Lung (tissue), 11 donors: ENCODE measurements at regions not wholly inside any gene's neighbourhood (a gene's known extent, or its start where the extent isn't known, plus 50 kb on each side); places are given as distances from the start of the nearest gene placed in this dataset.
A peak's percentile ranks its signal among the peaks of the same experiment; 100 is the strongest.

Experiments
- ATAC-seq: fragments of 200-7000 bp; cut with Tn5 transposase; one replicate; pipeline ENCODE4 v1.9.1; 2020; ENCODE audit warnings: moderate number of reproducible peaks; ENCODE audit not compliant: insufficient read depth, low FRiP score
- DNase-seq, 3 donors: peaks; one replicate each; pipeline ENCODE4 v3.0.0-alpha.2; 2013 to 2017
- H3K27ac ChIP-seq, 2 donors: one replicate each; pipeline ENCODE4 v1.5.1; 2013; ENCODE audit warnings: mild to moderate bottlenecking in 2 of 2, moderate library complexity in 2 of 2, control low read depth in 1 of 2, inconsistent platforms in 1 of 2, low read depth in 1 of 2, low read length in 1 of 2
- H3K27me3 ChIP-seq, 3 donors: one replicate each; pipeline ENCODE4 v1.5.1; 2013; ENCODE audit warnings: low read length in 2 of 3; ENCODE audit not compliant: control insufficient read depth in 3 of 3, insufficient read depth in 3 of 3
- H3K36me3 ChIP-seq, 4 donors: one replicate each; pipeline ENCODE4 v1.5.1; 2013; ENCODE audit warnings: low read length in 4 of 4, mild to moderate bottlenecking in 1 of 4, moderate library complexity in 1 of 4; ENCODE audit not compliant: control insufficient read depth in 4 of 4, insufficient read depth in 4 of 4
- H3K4me1 ChIP-seq, 5 donors: one replicate each; pipeline ENCODE4 v1.5.1; 2013; ENCODE audit warnings: low read length in 5 of 5, mild to moderate bottlenecking in 2 of 5, moderate library complexity in 1 of 5; ENCODE audit not compliant: control insufficient read depth in 5 of 5, insufficient read depth in 5 of 5
- H3K4me3 ChIP-seq: one replicate; pipeline ENCODE4 v1.5.1; 2013; ENCODE audit warnings: mild to moderate bottlenecking, control low read depth, moderate library complexity
- H3K9ac ChIP-seq, 2 donors: one replicate each; pipeline ENCODE4 v1.5.1; 2013; ENCODE audit warnings: low read length in 2 of 2, control low read depth in 1 of 2; ENCODE audit not compliant: insufficient read depth in 1 of 2
- H3K9me3 ChIP-seq, 4 donors: one replicate each; pipeline ENCODE4 v1.5.1; 2013; ENCODE audit warnings: low read length in 3 of 4, mild to moderate bottlenecking in 1 of 4, moderate library complexity in 1 of 4; ENCODE audit not compliant: control insufficient read depth in 4 of 4, insufficient read depth in 3 of 4
- WGBS, 2 donors: extraction: QIAGEN DNeasy Blood & Tissue Kit; methylation state at CpG; one replicate each; pipeline ENCODE4 v1.1.7; 2013; 5-methylcytosine and 5-hydroxymethylcytosine counted together
- TF ChIP-seq, protein P1 (sequence below): IDR thresholded peaks from 2 replicates; pipeline ENCODE4 v1.5.1; 2012; ENCODE audit warnings: mild to moderate bottlenecking; ENCODE audit errors: control extremely low read depth, extremely low read depth
- donor health status: control.
- donor health status: control.
- donor health status: Bipolar disorder and iron deficiency.
- donor health status: healthy.
- donor health status: DM: yes; HTN: yes; CAD: no.

DNA sequence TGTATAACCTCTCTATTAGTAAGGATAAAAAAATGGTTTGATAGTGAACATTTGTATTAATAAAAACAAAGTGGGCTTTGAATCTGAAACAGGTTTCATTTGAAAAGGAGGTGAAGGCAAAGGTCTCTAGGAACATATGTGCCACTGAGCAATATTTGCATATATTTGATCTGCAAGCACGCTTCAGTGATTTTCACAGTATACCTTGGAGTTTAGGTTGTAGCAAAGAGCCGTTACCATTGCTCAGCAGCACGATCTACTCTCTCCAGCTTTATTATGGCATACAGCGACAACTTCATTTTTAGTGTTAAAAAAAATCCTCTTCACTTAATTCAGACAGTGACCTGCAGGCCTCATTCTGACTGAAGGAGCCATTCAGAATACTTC, 75.8 kb upstream of the ZEB2 start:
- H3K27ac ChIP-seq, result peak overlapping the region; percentile 20 to 21
- peaks cover 0 to 12% (median 0%) of the 10 kb centered on the region in 5 donors for H3K4me1 ChIP-seq
- H3K4me3 ChIP-seq, result no peak overlapping the region
- ATAC-seq, result no peak
- WGBS, 2 donors, result 81 to 86% methylated on average over 4 of the region's 4 CpGs
- TF ChIP-seq, protein P1, sequence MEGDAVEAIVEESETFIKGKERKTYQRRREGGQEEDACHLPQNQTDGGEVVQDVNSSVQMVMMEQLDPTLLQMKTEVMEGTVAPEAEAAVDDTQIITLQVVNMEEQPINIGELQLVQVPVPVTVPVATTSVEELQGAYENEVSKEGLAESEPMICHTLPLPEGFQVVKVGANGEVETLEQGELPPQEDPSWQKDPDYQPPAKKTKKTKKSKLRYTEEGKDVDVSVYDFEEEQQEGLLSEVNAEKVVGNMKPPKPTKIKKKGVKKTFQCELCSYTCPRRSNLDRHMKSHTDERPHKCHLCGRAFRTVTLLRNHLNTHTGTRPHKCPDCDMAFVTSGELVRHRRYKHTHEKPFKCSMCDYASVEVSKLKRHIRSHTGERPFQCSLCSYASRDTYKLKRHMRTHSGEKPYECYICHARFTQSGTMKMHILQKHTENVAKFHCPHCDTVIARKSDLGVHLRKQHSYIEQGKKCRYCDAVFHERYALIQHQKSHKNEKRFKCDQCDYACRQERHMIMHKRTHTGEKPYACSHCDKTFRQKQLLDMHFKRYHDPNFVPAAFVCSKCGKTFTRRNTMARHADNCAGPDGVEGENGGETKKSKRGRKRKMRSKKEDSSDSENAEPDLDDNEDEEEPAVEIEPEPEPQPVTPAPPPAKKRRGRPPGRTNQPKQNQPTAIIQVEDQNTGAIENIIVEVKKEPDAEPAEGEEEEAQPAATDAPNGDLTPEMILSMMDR, result no peak
- no peak overlapping the region for H3K9ac ChIP-seq
- no peak for DNase-seq
- H3K27me3 ChIP-seq, result no peaks in the 10 kb centered on the region
- H3K36me3 ChIP-seq, result no peaks in the 10 kb centered on the region
- no peaks in the 10 kb centered on the region for H3K9me3 ChIP-seq

DNA sequence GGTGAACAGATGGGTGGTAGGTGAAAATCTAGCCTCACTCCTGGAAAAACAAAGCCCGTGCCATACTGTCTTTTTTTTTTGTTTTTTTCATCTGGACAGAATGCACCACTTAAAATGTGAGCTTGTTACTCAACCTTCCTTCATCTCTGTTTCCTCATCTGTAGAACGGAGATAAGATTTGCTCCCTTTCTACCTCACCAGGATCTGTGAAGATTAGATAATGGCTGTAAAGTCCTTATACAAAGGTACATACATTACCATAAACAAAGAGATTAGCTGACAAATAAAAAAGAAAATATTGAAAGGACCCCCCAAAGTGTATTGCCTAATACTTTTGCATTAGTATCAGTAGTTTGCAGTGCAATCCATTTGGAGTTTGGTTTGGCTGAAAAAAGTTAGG, 75.4 kb upstream of the ZEB2 start:
- no peaks in the 10 kb centered on the region for H3K9me3 ChIP-seq
- ATAC-seq (no peak), DNase-seq (no peak)
- H3K9ac ChIP-seq, result no peak overlapping the region
- TF ChIP-seq, protein P1, result no peak
- H3K27ac ChIP-seq, result no peak overlapping the region
- WGBS, 2 donors, result 31 to 77% methylated on average over 2 of the region's 2 CpGs
- H3K4me1 ChIP-seq, result peaks cover 0 to 12% (median 0%) of the 10 kb centered on the region in 5 donors
- H3K4me3 ChIP-seq, result no peak overlapping the region
- no peaks in the 10 kb centered on the region for H3K27me3 ChIP-seq
- H3K36me3 ChIP-seq, result no peaks in the 10 kb centered on the region

DNA sequence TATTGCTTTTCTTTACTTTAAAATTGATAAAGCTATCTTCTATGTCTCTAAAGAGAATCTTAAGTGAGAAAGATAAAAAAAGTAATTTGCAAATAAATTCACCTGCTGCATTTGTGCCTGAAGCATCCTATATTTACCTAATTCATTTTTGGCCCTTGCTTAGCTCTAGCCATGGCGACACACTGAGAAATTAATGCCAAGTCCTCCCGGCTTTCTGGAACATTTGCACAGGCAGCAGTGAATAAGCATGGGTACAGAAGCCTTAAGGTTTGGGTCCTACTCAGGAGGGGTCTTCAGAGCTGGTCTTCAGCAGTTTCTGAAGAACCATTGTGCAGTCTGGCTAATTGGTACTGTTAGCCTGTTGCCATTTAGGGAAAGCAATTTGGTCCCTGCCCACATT, 73.9 kb upstream of the ZEB2 start:
- H3K36me3 ChIP-seq, result no peaks in the 10 kb centered on the region
- H3K9me3 ChIP-seq, result peaks cover 0 to 2% (median 0%) of the 10 kb centered on the region in 4 donors
- TF ChIP-seq, protein P1, result no peak
- H3K27ac ChIP-seq, result no peak overlapping the region
- WGBS, 2 donors, result 89 to 94% methylated on average over 2 of the region's 2 CpGs
- H3K4me3 ChIP-seq, result no peak overlapping the region
- no peak overlapping the region for H3K9ac ChIP-seq
- no peaks in the 10 kb centered on the region for H3K27me3 ChIP-seq
- peaks cover 0 to 12% (median 0%) of the 10 kb centered on the region in 5 donors for H3K4me1 ChIP-seq
- ATAC-seq (no peak), DNase-seq (no peak)

DNA sequence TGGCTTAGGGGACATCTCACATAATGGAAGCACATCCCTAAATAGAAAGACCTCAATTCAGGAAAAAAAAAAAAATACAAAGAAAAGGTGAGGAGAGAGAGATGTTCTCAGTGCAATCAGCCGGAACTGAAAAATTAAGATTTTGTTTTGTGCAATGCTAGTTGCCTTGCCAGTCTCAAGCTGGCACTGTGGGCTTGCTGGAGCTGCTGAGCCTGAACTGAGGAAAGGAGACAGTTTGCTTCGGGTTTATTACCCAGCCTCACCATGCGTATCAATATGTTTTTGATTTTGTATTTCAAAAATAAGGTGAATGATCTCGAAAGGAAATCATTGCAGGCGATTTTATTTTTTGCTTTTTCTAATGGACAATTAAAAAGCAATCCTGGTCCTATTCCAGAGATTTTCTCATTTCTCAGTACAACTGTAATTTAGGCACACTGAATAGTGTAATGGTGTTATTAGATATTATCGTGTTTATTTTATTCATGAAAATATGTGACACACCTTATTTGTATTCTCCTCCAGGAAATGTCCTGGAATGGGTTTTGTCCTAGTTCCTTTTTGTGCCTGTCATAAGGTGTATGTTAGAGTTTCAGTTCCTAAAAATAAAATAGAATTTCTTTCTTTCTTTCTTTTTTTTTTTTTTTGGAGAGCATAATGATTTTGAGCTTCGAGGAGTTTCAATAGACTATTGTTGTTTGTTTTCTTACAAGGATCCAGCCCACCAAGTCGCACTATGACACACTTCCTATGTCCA, 72.8 kb upstream of the ZEB2 start:
- Histone ChIP-seq H3K27ac (no peak overlapping the region), H3K4me3 (no peak overlapping the region), H3K9ac (no peak overlapping the region), H3K9me3 (peaks cover 0 to 2% (median 0%) of the 10 kb centered on the region in 4 donors), H3K36me3 (no peaks in the 10 kb centered on the region), H3K27me3 (no peaks in the 10 kb centered on the region), H3K4me1 (peaks cover 0 to 12% (median 0%) of the 10 kb centered on the region in 5 donors)
- no peak for DNase-seq
- TF ChIP-seq, protein P1, result no peak
- 83 to 84% methylated on average over 8 of the region's 8 CpGs for WGBS, 2 donors
- no peak for ATAC-seq
